AG09309 (cell line): ENCODE measurements at regions not wholly inside any gene's neighbourhood (a gene's known extent, or its start where the extent isn't known, plus 50 kb on each side); places are given as distances from the start of the nearest gene placed in this dataset.
A peak's percentile ranks its signal among the peaks of the same experiment; 100 is the strongest.
"Not testable (repeated sequence)": the region's sequence is repeated elsewhere in the genome, so short reads cannot be mapped to it uniquely, and the experiment has no call there.

ENCODE experiments used
- DNase-seq: peaks from one replicate; pipeline ENCODE4 v3.0.0-alpha.2; 2010; ENCODE audit warnings: low read depth
- H3K4me3 ChIP-seq: 2 replicates; pipeline ENCODE4 v1.5.1; 2011; ENCODE audit warnings: mild to moderate bottlenecking, low read depth, low read length, moderate library complexity; ENCODE audit not compliant: control insufficient read depth
- CTCF ChIP-seq: IDR thresholded peaks from 2 replicates; pipeline ENCODE4 v1.5.1; 2011; ENCODE audit warnings: mild to moderate bottlenecking, low read depth, low read length, inconsistent platforms; ENCODE audit not compliant: insufficient read depth, control insufficient read depth; ENCODE audit errors: missing control alignments

GRCh38 chr4:9608300-9608699 is 164.1 kb downstream of the DEFB131A start:
- H3K4me3 ChIP-seq: no peak overlapping the region
- no peak for TF ChIP-seq CTCF
- DNase-seq: no peak

- not testable (repeated sequence) for DNase-seq
These were observed 166.1 kb downstream of the DEFB131A start for GRCh38 chr4:9610321-9610720.

GRCh38 chr4:9611101-9611500 is 166.9 kb downstream of the DEFB131A start:
- no peak for TF ChIP-seq CTCF
- H3K4me3 ChIP-seq: no peak overlapping the region
- no peak for DNase-seq

More at GRCh38 chr4:9610321-9610720, 166.1 kb downstream of the DEFB131A start:
- H3K4me3 ChIP-seq: not testable (repeated sequence)

GRCh38 chr4:9636411-9636810 is 145.0 kb upstream of the DRD5 start:
- H3K4me3 ChIP-seq, DNase-seq: not testable (repeated sequence)

- peak; percentile 33 for TF ChIP-seq CTCF
- not testable (repeated sequence) for DNase-seq
These were observed 121.8 kb upstream of the DRD5 start for GRCh38 chr4:9659678-9660077.

GRCh38 chr4:9660955-9661354 is 120.5 kb upstream of the DRD5 start:
- DNase-seq, H3K4me3 ChIP-seq: not testable (repeated sequence)

More at GRCh38 chr4:9659678-9660077, 121.8 kb upstream of the DRD5 start:
- not testable (repeated sequence) for H3K4me3 ChIP-seq

GRCh38 chr4:9670725-9671124 is 110.7 kb upstream of the DRD5 start:
- H3K4me3 ChIP-seq, DNase-seq: not testable (repeated sequence)

- not testable (repeated sequence) for DNase-seq, H3K4me3 ChIP-seq
These were observed 104.1 kb upstream of the DRD5 start for GRCh38 chr4:9677357-9677756.

- no peak overlapping the region for H3K4me3 ChIP-seq
- TF ChIP-seq CTCF: no peak
- no peak for DNase-seq
These were observed 101.5 kb upstream of the DRD5 start for GRCh38 chr4:9679704-9680478.

- not testable (repeated sequence) for H3K4me3 ChIP-seq, DNase-seq
These were observed 98.3 kb upstream of the DRD5 start for GRCh38 chr4:9683174-9683573.

- DNase-seq, H3K4me3 ChIP-seq: not testable (repeated sequence)
These were observed 96.4 kb upstream of the DRD5 start for GRCh38 chr4:9685016-9685415.
